ENCODE measurements at regions not wholly inside any gene's neighbourhood (a gene's known extent, or its start where the extent isn't known, plus 50 kb on each side); places are given as distances from the start of the nearest gene placed in this dataset.
"Not testable (repeated sequence)": the region's sequence is repeated elsewhere in the genome, so short reads cannot be mapped to it uniquely, and the experiment has no call there.

DNA sequence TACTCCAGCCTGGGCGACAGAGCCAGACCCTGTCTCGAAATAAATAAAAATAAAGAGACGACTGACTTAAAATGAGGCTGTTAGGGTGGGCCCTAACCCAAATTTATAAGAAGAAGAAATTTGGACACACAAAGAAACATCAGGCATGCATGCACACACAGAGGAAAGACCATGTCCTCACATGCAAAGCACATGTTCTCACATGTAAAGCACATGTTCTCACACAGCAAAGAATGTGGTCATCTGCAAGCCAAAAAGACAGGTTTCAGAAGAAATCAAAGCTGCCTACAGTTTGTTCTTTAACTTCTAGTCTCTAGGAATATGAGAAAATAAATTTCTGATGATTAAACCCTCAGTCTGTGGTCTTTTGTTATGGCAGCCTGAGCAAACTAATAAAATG is 132.3 kb upstream of the CRIM1 start:
- DNase-seq: no peak

DNA sequence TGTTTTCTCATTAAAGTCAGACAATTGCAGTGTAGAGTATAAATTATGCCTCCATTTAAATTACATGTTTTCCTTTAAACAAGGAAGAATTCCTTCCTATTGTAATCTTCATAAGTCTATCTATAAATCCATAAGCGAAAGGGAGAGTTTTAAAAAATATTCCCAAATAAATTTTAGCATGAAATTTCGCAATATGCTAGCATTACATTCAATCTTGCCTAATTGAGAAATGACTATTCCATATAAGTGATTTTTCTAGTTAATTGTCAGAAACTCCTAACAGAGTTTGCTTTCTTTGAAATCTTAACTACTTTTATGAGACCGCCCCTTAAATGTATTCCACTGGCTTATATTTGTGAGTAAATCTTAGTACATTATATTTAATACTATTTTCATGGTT is 133.1 kb upstream of the CRIM1 start:
- no peak for DNase-seq

DNA sequence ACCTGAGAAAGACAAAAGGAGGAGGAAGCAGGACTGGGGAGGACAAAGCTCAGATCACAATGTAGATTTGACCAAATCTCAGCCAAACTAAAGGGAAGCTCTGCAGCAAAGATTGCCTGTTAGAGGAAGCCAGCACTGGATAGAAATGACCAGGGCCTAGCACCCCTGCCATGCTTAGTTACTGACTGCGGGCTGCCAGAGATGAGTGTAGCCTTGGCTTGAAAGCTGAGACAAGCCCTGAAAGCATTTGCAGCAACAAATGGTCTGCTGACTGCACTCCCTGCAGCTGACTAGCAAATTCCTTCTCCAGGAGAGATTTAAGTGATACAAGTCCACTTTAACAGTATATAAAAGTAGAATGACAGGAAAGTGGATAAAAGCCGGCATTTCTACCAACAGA is 140.9 kb upstream of the CRIM1 start:
- no peak for DNase-seq

DNA sequence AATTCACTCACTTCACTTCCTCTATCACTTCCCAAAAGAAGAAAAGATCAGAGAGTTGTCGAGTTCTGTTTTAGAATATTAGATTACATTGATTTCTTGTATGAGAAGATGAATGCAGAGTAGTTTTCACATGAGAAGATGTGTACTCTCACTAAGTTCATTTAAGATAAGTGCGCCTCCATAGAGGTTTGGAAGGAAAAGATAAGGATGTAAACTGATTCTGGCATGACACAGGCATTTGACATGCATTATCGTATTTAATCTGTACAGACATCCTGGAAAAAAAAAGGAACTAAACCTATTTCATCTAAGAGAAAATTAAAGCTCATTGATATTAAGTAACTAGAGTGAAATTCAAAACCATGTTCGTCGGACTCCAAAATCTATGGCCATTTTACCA is 152.2 kb upstream of the CRIM1 start:
- no peak for DNase-seq

DNA sequence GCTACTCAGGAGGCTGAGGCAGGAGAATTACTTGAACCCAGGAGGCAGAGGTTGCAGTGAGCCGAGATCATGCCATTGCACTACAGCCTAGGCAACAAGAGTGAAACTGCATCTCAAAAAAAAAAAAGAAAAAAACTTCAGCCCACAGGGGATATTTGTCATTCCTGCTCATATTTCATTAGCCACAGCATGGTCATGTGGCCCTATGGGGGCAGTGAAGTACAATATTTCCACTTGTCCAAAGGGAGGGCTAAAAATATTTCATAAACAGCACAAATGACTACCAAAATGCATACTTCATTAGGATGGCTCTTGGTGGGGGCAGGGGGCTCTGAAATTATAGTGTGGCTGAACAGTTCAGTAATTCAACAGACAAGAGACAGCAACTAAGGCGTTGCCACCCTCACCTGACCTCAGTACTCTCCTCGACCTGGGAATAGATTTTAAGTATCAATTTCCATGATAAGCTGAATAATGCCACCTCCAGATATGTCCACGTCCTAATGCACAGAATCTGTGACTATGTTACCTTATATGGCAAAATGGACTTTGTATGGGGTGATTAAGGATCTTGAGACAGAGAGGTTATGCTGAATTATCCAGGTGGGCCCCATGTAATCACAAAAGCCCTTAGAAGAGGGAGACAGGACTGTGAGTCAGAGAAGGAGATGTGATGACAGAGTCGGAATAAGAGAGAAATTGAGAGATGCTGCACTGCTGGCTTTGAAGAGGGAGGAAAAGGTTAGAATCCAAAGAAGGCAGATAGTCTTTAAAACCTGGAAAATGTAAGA is 158.2 kb upstream of the CRIM1 start:
- no peak for DNase-seq

DNA sequence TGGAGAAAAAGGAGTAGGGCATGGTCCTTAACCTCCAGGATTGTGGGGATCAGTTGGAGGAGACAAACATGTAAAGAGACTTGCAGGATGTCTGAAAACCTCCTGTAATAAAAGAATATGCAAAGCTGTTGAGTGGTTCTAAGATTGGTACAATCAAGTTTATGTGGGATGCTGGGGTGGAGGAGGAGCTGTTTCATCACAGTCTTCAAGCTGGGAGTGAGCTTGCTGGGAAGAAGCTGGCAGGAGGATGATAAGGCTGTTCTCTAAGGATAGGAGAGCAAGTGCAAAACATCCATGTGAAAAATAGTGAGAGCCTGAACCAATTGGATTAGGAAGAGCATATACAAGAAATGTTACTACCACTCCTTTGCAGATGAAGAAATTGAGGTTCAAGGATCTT is 161.9 kb upstream of the CRIM1 start:
- DNase-seq: no peak

DNA sequence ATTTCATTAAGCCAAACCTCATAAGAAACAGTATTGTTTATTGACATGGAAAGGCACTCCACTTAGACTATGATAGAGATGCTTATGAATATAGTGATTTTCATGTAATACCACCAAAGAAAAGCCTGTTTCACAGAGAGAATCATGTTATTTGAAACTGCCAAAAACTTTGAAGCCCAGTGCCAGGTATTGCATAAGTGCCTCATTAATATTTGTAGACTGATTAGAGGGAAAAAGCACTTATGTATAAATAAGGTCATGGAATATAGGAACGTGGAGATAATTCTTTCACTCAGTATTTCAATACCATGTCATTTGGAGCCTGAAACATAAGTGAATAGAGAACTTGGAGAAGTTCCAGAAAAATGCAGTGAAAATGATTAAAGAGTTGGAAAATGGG is 162.6 kb upstream of the CRIM1 start:
- DNase-seq: no peak

DNA sequence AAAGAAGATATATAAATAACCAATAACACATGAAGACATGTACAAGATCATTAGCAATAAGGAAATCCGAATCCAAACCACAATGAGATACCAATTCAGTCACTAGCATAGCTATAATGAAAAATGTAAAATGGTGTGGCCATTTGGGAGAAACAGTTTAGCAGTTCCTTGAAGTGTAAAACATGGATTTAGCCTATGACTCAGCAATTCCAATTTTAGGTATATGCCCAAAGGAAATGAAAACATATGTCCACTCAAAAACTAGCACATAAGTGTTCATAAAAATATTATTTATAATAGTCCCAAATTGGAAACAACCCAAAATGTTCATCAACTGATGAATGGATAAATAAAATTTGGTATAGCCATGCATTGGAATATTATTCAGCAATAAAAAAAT is 165.5 kb upstream of the CRIM1 start:
- DNase-seq: no peak

DNA sequence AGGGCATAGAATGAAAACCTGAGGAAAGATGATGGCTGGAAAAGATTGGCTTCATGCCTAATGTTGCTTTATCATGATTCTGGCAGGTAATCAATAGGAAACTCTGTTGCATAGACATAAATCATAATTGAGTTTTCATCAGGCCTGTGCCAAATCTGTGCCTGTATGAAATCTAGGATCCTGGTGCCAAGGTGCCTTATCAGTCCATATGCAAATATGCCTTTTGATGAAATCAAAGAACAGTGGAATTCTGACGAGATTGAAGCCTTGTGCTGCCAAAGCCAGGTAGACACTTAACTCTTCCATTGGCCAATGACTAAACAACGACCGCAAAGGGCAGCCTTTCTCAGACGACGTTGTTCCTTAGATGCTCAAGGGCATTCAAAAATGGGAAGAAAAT is 170.0 kb upstream of the CRIM1 start:
- DNase-seq: no peak

DNA sequence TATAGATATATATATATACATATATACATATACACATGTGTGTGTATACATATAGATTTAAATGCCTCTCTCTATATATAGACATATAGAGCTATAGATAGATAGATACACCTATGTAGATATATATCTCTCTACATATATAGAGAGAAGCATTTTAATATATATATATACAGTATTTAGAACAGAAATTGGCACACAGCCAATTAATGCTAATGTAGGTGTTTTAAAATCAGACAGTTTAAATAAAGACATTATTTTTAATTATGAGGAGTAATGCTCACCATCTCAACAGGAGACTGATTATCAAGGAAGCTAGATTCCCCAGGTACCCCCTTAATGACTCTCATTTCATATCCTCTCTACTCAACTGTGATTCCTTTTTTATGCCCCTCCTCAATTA is 170.7 kb upstream of the CRIM1 start:
- DNase-seq: no peak

DNA sequence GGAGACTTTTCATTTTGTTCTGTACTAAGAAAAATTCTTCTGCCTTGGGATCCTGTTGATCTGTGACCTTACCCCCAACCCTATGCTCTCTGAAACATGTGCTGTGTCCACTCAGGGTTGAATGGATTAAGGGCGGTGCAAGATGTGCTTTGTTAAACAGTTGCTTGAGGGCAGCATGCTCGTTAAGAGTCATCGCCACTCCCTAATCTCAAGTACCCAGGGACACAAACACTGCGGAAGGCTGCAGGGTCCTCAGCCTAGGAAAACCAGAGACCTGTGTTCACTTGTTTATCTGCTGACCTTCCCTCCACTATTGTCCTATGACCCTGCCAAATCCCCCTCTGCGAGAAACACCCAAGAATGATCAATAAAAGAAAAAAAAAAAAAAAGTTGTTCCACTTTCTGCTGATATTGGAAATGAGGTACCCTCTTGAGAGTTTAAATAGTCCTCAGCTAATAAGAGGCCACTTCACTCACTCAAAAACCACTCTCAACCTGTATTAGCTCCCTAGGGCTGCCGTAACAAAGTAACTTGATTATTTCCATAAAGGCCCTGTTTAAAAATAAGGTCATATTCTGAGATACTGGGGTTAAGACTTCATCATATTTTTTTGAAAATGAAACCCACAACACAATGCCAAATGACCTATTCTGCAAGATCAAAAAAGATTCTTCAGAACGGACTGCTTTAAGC is 174.6 kb upstream of the CRIM1 start:
- DNase-seq: not testable (repeated sequence)

DNA sequence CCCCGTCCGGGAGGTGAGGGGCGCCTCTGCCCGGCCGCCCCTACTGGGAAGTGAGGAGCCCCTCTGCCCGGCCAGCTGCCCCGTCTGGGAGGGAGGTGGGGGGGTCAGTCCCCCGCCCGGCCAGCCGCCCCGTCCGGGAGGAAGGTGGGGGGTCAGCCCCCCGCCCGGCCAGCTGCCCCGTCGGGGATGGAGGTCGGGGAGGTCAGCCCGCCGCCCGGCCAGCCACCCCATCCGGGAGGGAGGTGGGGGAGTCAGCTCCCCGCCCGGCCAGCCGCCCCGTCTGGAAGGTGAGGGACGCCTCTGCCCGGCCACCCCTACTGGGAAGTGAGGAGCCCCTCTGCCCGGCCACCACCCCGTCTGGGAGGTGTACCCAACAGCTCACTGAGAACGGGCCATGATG is 175.3 kb upstream of the CRIM1 start:
- DNase-seq: not testable (repeated sequence)

DNA sequence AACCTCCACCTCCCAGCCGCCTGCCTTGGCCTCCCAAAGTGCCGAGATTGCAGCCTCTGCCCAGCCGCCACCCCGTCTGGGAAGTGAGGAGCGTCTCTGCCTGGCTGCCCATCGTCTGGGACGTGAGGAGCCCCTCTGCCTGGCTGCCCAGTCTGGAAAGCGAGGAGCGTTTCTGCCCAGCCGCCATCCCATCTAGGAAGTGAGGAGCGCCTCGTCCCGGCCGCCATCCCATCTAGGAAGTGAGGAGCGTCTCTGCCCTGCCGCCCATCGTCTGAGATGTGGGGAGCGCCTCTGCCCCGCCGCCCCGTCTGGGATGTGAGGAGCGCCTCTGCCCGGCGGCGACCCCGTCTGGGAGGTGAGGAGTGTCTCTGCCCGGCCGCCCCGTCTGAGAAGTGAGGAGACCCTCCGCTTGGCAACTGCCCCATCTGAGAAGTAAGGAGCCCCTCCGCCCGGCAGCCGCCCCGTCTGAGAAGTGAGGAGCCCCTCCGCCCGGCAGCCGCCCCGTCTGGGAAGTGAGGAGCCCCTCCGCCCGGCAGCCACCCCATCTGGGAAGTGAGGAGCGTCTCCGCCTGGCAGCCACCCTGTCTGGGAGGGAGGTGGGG is 175.8 kb upstream of the CRIM1 start:
- not testable (repeated sequence) for DNase-seq

DNA sequence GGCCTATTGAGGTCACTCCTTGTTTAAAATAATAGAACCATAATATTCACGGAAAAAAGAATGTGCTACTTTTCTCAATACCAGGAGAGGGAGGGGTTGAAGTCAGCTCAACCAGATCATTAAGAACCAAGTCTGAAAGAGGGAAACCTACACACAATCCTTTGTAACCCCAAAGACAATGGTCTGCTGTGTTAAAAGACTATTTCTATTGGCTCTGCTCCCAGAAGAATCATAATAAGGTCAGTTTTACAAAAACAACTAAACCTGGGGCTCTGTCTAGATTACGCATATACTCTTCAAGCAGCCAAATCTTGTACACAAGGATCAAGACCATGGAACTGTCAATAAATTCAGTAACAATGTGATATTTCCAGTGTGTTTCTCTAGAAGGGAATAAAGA is 177.2 kb upstream of the CRIM1 start:
- no peak for DNase-seq

DNA sequence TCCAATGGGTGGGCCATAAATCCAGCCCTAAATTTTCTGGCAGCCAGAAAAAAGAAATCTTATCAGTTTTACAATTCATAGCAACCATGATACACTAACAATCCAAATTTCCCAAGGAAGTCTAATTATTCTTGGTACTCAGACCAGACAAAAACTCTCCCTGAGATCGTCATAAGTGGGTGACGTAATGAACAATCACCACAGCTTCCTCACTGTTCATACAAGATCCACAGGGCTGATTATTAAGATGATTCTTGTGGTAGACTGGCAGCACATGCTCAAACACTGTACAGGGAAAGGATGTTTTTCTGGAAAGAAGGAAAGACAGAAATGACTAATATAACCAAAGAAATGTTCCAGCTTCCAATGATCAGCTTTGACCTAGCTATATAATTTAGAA is 178.3 kb upstream of the CRIM1 start:
- DNase-seq: no peak

DNA sequence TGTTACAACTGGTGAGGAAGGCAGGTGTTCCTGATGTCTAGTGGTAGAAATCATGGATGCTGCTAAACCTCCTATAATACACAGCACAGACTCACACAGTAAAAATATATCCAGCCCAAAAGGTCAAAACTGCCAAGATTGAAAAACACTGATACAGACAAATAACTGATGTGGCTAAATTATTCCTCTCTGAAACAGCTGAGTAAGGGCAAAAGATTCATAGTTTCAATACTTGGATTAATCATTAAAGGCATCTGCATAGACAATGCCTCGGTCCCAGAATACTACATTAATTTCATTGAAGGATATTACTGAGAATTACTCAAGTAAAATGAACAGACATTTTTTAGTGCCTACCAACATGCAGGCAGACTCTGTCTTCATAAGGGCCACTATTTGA is 180.7 kb upstream of the CRIM1 start:
- no peak for DNase-seq

DNA sequence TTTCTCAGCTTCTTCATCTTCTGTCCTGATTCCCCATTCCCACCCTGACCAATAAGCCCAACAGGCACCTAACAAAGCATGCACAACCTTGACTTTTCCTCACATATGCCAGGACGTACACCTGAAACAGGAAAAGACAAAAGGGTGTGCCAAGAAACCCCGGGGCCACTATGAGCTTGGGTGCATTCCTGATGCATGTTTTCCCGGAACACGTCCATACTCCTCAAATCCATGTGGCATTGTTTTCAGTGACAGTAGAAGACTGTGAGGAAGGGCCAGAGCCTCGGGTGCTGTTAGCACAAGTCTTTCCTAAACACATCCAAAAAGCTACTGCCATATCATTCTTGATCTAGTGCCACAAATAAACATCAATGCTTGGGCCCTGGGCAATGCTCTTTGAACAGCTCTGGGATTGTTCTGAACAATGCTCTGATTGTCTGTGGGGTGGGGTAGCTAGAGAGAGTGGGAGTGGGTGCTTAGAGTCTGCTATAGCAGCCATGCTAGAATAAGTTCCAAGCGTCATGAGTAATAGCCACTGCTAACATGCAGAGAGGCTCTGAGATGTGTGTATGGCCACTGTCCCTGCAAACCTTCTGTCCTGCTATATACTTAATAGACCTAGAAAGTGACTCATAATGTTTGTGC is 181.7 kb upstream of the CRIM1 start:
- no peak for DNase-seq

DNA sequence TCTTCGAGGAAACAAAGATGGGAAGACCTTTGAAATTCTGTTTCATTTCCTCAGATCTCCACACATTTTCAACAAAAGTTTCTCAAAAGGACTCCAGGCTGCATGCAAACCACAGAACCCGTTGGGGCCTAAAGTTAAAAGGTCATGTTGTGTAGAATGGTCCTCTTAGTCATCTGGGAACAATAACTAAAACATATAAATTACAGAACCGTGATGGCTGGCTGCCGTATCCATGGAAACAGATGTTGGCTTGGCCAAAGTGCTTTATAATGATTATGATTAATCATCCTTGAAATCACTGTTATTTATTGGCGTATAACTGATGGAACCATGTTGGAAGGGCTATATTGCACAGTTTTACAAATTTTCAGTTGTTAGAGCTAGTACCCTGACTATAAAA is 182.8 kb upstream of the CRIM1 start:
- no peak for DNase-seq

DNA sequence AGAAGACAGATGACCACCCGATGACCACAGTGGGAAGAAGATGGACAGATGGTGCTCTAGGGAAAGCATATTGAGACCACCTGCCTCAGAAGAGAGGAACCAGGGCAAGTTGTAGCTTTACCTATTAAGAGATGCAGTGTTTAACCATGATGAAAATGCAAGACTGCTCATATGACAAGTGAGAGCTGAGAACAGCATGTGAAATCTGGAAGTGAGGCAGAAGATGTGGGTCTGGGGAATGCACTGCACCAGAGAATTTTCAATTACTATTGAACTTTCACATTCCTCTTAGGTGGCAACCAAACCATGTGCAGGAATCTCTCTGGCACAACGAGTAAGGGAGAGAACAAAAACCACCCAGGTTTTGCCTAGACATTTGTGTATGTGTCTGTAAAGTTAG is 184.8 kb upstream of the CRIM1 start:
- DNase-seq: no peak

DNA sequence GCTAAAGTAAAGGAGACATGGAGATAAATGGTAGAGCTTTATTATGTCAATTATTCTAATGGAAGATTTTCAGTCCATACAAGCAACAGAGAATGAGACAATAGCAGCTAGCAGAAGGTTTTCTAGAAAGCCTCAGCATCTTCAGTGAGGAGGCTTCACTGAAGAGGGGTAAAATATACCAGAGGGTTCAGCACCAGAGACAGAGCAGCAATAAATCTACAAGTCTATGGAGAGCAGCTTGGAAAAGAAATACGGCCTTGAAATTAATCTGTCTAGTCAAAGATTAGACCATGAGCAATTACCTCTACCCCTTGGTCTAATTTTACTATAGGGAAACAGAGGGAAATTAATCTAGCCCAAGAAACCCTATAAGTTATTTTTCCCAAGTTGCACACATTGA is 185.7 kb upstream of the CRIM1 start:
- no peak for DNase-seq

DNA sequence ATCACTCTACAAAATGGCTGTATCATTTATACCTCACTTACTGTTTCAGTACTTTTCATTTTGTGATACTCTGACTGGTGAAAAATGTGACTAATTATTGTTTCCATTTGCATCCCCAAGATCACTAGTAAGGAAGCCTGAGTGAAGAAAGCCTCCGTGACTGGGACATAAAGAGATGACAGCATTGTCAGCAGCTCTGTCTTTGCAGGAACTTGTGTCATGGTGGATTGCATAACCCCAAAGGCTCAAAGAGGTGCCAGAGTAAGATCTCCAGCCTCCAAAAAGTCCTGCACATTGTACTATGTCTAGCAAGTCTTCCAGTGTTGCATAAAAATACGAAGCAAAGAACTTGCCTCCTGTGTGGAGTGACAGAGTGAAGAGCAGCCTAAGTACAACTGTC is 187.5 kb upstream of the CRIM1 start:
- DNase-seq: no peak

DNA sequence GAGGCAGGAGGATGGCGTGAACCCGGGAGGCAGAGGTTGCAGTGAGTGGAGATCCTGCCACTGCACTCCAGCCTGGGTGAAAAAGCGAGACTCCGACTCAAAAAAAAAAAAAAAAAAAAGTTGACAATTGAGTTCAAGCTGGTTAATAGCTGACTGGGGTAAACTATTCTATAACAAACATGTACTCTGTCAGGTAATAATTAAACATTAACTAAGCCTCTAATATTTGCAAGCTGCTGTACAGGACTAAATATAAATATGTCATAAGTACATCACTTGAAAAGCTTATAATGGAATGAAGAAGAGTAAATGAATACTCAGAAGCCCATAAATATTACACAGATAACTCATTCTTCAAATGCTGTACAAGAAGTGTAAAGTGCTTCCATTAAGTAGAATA is 190.4 kb upstream of the CRIM1 start:
- DNase-seq: no peak

DNA sequence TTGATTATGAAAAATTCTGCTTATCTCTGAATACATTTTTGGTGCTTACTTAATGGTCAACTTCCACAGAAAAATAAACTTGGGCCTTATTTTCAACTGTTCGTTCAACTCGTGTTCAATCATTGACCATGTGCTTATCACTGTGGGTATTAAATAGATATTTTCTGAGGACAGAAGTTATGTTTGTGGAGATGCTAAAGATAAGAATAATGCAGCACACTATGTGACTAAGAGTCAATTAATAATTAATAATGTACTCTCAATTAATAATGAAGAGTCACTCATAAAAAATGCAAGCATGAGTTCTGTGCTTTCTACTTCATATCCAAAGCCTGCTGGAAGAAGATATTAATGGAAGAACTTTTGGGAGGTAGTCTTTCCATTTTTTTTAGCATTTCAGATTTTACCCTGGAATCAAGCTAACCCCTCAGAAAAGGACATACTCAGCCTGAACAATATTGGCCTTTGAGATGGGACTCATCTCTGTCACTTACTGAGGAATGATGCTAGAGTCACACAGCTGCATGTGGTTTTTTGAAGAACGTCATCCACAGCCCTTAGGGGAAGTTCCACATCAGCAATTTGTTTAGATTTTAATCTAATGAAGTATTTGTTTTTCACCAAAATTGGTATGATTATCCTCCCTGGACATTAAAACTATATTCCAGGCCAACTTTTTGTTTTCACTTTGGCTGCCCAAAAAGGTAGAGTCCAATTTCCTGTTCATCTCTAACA is 191.9 kb upstream of the CRIM1 start:
- no peak for DNase-seq
